ENCODE measurements at regions not wholly inside any gene's neighbourhood (a gene's known extent, or its start where the extent isn't known, plus 50 kb on each side); places are given as distances from the start of the nearest gene placed in this dataset.
A peak's percentile ranks its signal among the peaks of the same experiment; 100 is the strongest.

- ATAC-seq = no peak
- no peaks in the 10 kb centered on the region for H3K9me3 Mint-ChIP-seq
- H3K4me1 Mint-ChIP-seq = peaks cover 52% of the 10 kb centered on the region
- DNase-seq = no peak
- H3K27me3 Mint-ChIP-seq = no peaks in the 10 kb centered on the region
- no peak overlapping the region for H3K4me3 Mint-ChIP-seq
- no peak overlapping the region for H3K27ac Mint-ChIP-seq
Measured at GRCh38 chr19:46911456-46911855, 50.7 kb downstream of the ARHGAP35 start.

- Mint-ChIP-seq H3K27ac (no peak overlapping the region), H3K27me3 (no peaks in the 10 kb centered on the region), H3K4me1 (peaks cover 68% of the 10 kb centered on the region), H3K9me3 (no peaks in the 10 kb centered on the region), H3K4me3 (no peak overlapping the region)
- ATAC-seq (no peak), DNase-seq (no peak)
Measured at GRCh38 chr19:46913198-46913851, 52.5 kb downstream of the ARHGAP35 start.

- H3K4me1 Mint-ChIP-seq = peaks cover 70% of the 10 kb centered on the region
- no peak for DNase-seq
- H3K27ac Mint-ChIP-seq = no peak overlapping the region
- no peaks in the 10 kb centered on the region for H3K27me3 Mint-ChIP-seq
- no peak for ATAC-seq
- H3K9me3 Mint-ChIP-seq = no peaks in the 10 kb centered on the region
- no peak overlapping the region for H3K4me3 Mint-ChIP-seq
Measured at GRCh38 chr19:46913852-46914430, 53.1 kb downstream of the ARHGAP35 start.

GRCh38 chr19:46915386-46915785 is 54.6 kb downstream of the ARHGAP35 start:
- Mint-ChIP-seq H3K9me3 (no peaks in the 10 kb centered on the region), H3K4me1 (peaks cover 73% of the 10 kb centered on the region), H3K27me3 (no peaks in the 10 kb centered on the region), H3K4me3 (no peak overlapping the region), H3K27ac (no peak overlapping the region)
- DNase-seq = no peak
- no peak for ATAC-seq

DNA sequence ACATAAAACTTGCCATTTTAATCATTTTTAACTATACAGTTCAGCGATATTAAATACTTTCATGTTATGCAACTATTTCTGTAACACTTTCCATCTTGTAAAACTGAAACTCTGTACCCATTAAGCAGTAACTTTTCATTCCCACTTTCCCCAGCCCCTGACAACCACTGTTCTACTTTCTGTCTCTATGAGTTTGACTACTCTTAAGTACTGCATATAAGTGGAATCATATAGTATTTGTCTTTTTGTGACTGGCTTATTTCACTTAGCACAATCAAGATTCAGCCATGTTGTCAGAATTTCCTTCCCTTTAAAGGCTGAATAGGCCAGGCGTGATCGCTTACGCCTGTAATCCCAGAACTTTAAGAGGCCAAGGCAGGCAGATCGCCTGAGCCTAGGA is 56.2 kb downstream of the ARHGAP35 start:
- ATAC-seq (peak; percentile 89), DNase-seq (peak in 1 of 2 donors; percentile 18)
- peaks cover 66% of the 10 kb centered on the region for H3K4me1 Mint-ChIP-seq
- no peaks in the 10 kb centered on the region for H3K27me3 Mint-ChIP-seq
- H3K27ac Mint-ChIP-seq = peak overlapping the region in 1 of 2 donors; percentile 88
- no peaks in the 10 kb centered on the region for H3K9me3 Mint-ChIP-seq
- H3K4me3 Mint-ChIP-seq = peak overlapping the region in 1 of 2 donors; percentile 42

- Mint-ChIP-seq H3K4me1 (peaks cover 58% of the 10 kb centered on the region), H3K27me3 (no peaks in the 10 kb centered on the region), H3K9me3 (no peaks in the 10 kb centered on the region), H3K4me3 (no peak overlapping the region), H3K27ac (no peak overlapping the region)
- peak; percentile 7 to 28 for DNase-seq
- peak; percentile 88 for ATAC-seq
Measured at GRCh38 chr19:46919324-46919723, 58.5 kb downstream of the ARHGAP35 start.

DNA sequence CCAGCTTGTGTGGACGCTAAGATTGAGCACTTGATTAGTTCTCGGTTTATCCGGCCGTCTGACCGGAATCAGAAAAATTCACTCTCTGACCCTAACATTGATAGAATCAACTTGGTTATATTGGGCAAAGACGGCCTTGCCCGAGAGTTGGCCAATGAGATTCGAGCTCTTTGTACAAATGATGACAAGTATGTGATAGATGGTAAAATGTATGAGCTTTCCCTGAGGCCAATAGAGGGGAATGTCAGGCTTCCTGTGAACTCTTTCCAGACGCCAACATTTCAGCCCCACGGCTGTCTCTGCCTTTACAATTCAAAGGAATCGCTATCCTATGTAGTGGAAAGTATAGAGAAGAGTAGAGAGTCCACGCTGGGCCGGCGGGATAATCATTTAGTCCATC is 59.6 kb downstream of the ARHGAP35 start:
- Mint-ChIP-seq H3K4me3 (no peak overlapping the region), H3K27ac (no peak overlapping the region), H3K4me1 (peaks cover 59% of the 10 kb centered on the region), H3K9me3 (no peaks in the 10 kb centered on the region), H3K27me3 (no peaks in the 10 kb centered on the region)
- DNase-seq = no peak
- ATAC-seq = no peak

DNA sequence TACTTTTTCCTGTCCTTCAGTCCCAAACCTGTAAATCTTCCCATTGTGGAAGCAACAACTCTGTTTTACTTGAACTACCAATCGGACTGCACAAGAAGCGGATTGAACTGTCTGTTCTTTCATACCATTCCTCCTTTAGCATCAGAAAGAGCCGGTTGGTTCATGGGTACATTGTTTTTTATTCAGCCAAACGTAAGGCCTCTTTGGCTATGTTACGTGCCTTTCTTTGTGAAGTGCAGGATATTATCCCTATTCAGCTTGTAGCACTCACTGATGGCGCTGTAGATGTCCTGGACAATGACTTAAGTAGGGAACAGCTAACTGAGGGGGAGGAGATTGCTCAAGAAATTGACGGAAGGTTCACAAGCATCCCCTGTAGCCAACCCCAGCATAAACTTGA is 60.3 kb downstream of the ARHGAP35 start:
- peaks cover 57% of the 10 kb centered on the region for H3K4me1 Mint-ChIP-seq

GRCh38 chr19:46922465-46922864 is 61.7 kb downstream of the ARHGAP35 start:
- H3K4me1 Mint-ChIP-seq = peaks cover 51% of the 10 kb centered on the region
- ATAC-seq (no peak), DNase-seq (no peak)
- H3K9me3 Mint-ChIP-seq = no peaks in the 10 kb centered on the region
- no peaks in the 10 kb centered on the region for H3K27me3 Mint-ChIP-seq
- no peak overlapping the region for H3K27ac Mint-ChIP-seq
- no peak overlapping the region for H3K4me3 Mint-ChIP-seq

More for the DNA sequence above, 60.3 kb downstream of the ARHGAP35 start:
- ATAC-seq (no peak), DNase-seq (no peak)
- no peak overlapping the region for H3K27ac Mint-ChIP-seq
- no peaks in the 10 kb centered on the region for H3K9me3 Mint-ChIP-seq
- no peaks in the 10 kb centered on the region for H3K27me3 Mint-ChIP-seq
- H3K4me3 Mint-ChIP-seq = no peak overlapping the region

GRCh38 chr19:46924874-46925547 is 64.2 kb downstream of the ARHGAP35 start:
- ATAC-seq (peak; percentile 79), DNase-seq (no peak)
- no peak overlapping the region for H3K4me3 Mint-ChIP-seq
- peaks cover 35% of the 10 kb centered on the region for H3K4me1 Mint-ChIP-seq
- no peaks in the 10 kb centered on the region for H3K9me3 Mint-ChIP-seq
- peak overlapping the region in 1 of 2 donors; percentile 77 for H3K27ac Mint-ChIP-seq
- no peaks in the 10 kb centered on the region for H3K27me3 Mint-ChIP-seq

DNA sequence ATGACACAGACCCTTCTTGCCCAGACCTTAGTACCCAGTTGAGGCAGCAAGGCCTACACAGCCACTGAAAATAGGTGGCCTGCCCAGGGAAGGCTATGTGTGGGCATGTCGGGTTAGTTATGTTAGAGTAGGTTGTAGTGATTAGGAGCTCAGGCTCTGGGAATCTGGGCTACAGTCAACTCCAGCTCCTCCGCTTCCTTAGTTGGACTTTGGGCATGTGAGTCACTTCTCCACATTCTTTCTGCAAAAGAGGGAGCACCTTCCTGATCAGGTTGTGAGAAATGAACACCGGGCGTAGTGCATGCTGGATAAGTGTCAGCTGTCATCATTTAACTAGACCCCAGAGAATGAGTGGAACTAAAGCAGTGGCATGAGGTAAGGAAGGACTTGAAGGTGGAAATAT is 64.8 kb downstream of the ARHGAP35 start:
- no peak for DNase-seq
- Mint-ChIP-seq H3K27me3 (no peaks in the 10 kb centered on the region), H3K9me3 (no peaks in the 10 kb centered on the region), H3K4me1 (peaks cover 32% of the 10 kb centered on the region), H3K27ac (peak overlapping the region in 1 of 2 donors; percentile 12), H3K4me3 (no peak overlapping the region)
- ATAC-seq = no peak

DNA sequence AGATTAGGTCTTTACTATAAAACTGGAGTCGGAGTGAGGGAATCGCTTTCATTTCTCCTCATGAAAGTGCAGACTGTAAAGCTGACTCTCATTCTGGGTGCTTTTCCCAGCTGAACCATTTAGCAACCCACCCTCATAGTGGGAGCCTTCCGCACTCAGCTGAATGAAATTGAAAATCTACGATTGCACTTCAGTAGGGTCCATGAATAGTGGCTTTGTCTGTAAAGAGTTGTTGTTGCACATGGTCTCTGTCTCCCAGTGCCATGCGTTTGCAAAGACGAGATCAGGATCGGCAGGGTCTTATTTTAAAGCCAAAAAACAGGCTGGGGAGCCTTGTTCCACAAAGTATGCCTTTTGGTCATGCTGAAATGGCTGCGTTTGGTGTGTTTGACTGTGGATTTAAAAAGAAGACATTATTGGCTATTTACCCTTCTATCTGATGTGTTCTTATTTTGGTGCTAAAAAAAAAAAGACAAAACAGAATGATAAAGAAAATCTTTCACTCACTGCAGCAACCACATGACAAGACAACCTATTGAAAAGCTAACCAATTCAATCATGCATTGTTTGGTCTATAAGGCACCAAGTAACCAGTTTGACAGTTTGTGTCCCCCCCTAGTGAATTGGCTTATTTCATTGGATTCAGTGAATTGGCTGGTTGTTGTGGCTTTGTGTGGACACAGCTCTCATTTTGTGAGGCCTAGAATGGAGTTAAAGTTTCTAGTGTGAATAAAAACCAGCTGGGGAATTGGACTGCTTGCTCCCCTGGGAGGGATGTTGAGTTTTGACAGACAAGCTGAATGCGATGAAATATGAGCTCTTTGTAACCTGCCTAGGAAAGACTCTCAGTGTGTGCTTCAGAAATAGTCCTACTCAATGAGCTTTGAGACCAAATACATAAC is 65.6 kb downstream of the ARHGAP35 start:
- no peaks in the 10 kb centered on the region for H3K9me3 Mint-ChIP-seq
- H3K4me1 Mint-ChIP-seq = peaks cover 37% of the 10 kb centered on the region
- DNase-seq (no peak), ATAC-seq (no peak)
- no peak overlapping the region for H3K27ac Mint-ChIP-seq
- H3K4me3 Mint-ChIP-seq = no peak overlapping the region
- H3K27me3 Mint-ChIP-seq = no peaks in the 10 kb centered on the region

DNA sequence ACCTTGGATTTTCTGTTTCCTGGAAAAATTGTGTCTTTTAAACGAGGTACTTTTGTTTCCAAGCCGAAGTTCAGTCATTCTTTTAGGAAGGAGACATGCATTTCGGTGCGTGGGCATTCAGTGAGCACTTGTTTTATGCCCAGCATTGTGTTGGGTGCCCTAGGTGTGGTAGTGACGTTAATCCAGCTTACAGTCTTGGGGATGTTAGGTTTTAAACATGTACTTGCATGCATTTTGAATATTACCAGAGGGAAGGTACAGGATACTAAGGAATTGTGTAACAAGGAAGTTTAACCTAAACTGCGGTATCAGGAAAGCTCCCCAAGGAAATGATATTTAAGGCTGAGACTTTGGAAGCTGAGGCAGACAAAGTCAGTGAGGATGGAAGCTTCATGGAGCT is 66.3 kb downstream of the ARHGAP35 start:
- no peak overlapping the region for H3K27ac Mint-ChIP-seq
- no peak overlapping the region for H3K4me3 Mint-ChIP-seq

DNA sequence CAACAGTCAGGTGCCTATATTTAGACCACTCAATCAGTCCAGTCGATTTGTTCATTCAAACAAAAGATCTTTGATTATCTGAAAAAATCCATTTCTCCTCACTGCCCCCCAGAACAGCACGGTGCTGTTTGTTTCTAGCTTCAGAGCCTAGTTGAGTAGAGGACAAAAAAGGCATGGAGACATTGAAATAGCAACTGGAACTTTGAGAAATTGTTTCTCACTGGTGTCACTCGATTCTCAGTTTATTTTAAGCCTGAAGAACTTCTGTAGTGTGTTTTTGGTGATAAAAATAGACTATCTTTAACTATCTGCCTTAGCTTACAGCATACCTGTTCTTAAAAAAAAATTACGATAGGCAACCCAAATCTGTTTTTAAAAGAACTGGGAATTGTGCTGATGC is 67.1 kb downstream of the ARHGAP35 start:
- DNase-seq (no peak), ATAC-seq (no peak)
- no peaks in the 10 kb centered on the region for H3K9me3 Mint-ChIP-seq
- no peak overlapping the region for H3K4me3 Mint-ChIP-seq
- no peaks in the 10 kb centered on the region for H3K27me3 Mint-ChIP-seq
- no peak overlapping the region for H3K27ac Mint-ChIP-seq
- H3K4me1 Mint-ChIP-seq = peaks cover 39% of the 10 kb centered on the region

More for the DNA sequence above, 66.3 kb downstream of the ARHGAP35 start:
- no peak for ATAC-seq
- Mint-ChIP-seq H3K9me3 (no peaks in the 10 kb centered on the region), H3K4me1 (peaks cover 39% of the 10 kb centered on the region), H3K27me3 (no peaks in the 10 kb centered on the region)
- DNase-seq = no peak

DNA sequence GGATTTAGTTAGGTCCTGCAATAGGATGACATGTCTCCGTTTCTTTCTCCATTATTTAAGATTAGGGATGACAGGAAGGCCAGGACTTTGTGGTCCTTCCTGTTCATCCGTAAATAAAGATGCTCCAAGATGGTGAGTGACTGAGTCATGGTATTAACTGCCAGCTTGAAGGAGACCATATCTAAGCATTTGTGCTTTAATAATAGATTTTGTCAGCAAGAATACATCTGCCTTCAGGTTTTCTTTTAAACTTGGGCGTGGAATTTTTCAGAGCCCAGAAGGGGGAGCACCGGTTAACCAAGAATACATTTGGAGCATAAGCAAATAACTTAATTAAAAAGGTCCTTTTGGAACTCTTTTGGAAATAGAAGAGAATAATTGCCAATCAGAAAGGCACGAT is 68.2 kb downstream of the ARHGAP35 start:
- H3K4me1 Mint-ChIP-seq = peaks cover 43% of the 10 kb centered on the region
- DNase-seq (no peak), ATAC-seq (no peak)
- H3K9me3 Mint-ChIP-seq = no peaks in the 10 kb centered on the region
- no peak overlapping the region for H3K4me3 Mint-ChIP-seq
- no peaks in the 10 kb centered on the region for H3K27me3 Mint-ChIP-seq
- H3K27ac Mint-ChIP-seq = no peak overlapping the region

Data from stimulated activated naive CD8-positive, alpha-beta T cell treated with anti-CD3 and anti-CD28 coated beads, Interleukin-15, amount 100 ng/mL, for 72 hours (primary cell).